GM12878 (cell line): ENCODE measurements at regions not wholly inside any gene's neighbourhood (a gene's known extent, or its start where the extent isn't known, plus 50 kb on each side); places are given as distances from the start of the nearest gene placed in this dataset.

Experiments
- EGR1 ChIP-seq, 2 experiments: IDR thresholded peaks; 1 replicate in 1 of 2; 2 replicates in 1 of 2; pipeline ENCODE4 v1.6.1; 2011 to 2012; ENCODE audit warnings: low read depth in 2 of 2, low read length in 2 of 2, borderline replicate concordance in 1 of 2, mild to moderate bottlenecking in 1 of 2, moderate library complexity in 1 of 2
- JUNB ChIP-seq: IDR thresholded peaks from 2 replicates; pipeline ENCODE4 v1.6.1; 2016; ENCODE audit warnings: antibody characterized with exemption, mild to moderate bottlenecking
- NR2F1 ChIP-seq: fragments of 450-650 bp; conservative IDR thresholded peaks from 2 replicates; pipeline ENCODE4 v1.6.1; 2017; ENCODE audit warnings: mild to moderate bottlenecking
- TF ChIP-seq, protein P1 (sequence below), 3 experiments: IDR thresholded peaks in 2 of 3; conservative IDR thresholded peaks in 1 of 3; 2 replicates each; pipeline ENCODE4 v1.5.1; 2011; ENCODE audit warnings: low read depth in 3 of 3, low read length in 3 of 3, mild to moderate bottlenecking in 3 of 3, control low read depth in 2 of 3, moderate library complexity in 2 of 3, inconsistent platforms in 1 of 3, mixed read lengths in 1 of 3; ENCODE audit not compliant: control insufficient read depth in 2 of 3, insufficient read depth in 1 of 3; ENCODE audit errors: extremely low read depth in 1 of 3

DNA sequence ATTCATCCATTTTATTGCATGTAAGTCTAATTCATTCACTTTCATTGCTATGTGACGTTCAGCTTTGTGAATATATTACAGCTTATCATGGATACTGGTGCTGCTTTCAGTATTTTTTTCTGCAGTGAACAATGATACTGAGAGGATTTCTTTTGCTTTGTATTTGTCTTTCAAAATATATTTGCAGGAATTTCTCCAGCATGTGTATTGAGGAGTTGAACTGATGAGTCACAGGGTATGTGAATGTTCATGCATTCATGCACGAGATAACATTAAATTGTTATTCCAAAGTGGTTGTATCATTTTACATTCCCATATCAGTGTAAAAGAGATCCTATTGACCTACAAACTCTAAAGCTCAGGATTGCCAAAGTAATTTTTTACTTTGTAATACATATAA is 283.8 kb upstream of the ARSJ start:
- no peak for TF ChIP-seq EGR1 (IDR thresholded peaks at IDR 0.05; ENCODE audit: borderline replicate concordance in 1 of 2, low read depth in 2 of 2, low read length in 2 of 2)
- no peak for TF ChIP-seq JUNB
- TF ChIP-seq, protein P1, sequence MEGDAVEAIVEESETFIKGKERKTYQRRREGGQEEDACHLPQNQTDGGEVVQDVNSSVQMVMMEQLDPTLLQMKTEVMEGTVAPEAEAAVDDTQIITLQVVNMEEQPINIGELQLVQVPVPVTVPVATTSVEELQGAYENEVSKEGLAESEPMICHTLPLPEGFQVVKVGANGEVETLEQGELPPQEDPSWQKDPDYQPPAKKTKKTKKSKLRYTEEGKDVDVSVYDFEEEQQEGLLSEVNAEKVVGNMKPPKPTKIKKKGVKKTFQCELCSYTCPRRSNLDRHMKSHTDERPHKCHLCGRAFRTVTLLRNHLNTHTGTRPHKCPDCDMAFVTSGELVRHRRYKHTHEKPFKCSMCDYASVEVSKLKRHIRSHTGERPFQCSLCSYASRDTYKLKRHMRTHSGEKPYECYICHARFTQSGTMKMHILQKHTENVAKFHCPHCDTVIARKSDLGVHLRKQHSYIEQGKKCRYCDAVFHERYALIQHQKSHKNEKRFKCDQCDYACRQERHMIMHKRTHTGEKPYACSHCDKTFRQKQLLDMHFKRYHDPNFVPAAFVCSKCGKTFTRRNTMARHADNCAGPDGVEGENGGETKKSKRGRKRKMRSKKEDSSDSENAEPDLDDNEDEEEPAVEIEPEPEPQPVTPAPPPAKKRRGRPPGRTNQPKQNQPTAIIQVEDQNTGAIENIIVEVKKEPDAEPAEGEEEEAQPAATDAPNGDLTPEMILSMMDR (IDR thresholded peaks at IDR 0.05 in 2 of 3, conservative IDR thresholded peaks at IDR 0.05 in 1 of 3; ENCODE audit: control insufficient read depth in 2 of 3, extremely low read depth in 1 of 3, insufficient read depth in 1 of 3, low read depth in 3 of 3, low read length in 3 of 3), result no peak
- no peak for TF ChIP-seq NR2F1
